GM18873 (cell line): ENCODE measurements at regions not wholly inside any gene's neighbourhood (a gene's known extent, or its start where the extent isn't known, plus 50 kb on each side); places are given as distances from the start of the nearest gene placed in this dataset.

Experiments used
- ATAC-seq: cut with Tn5 transposase; IDR thresholded peaks from one replicate; pipeline ENCODE4 v1.9.1; 2021; ENCODE audit warnings: mild to moderate bottlenecking, moderate library complexity, moderate number of reproducible peaks; ENCODE audit not compliant: unreplicated experiment, low FRiP score

GRCh38 chr12:102781117-102781516, 135.9 kb downstream of the PAH start:
- no peak for ATAC-seq

GRCh38 chr12:102776041-102776440, 141.0 kb downstream of the PAH start:
- no peak for ATAC-seq

- no peak for ATAC-seq
These were observed 147.6 kb downstream of the PAH start for GRCh38 chr12:102769323-102769916.

- ATAC-seq = no peak
These were observed 150.1 kb downstream of the PAH start for GRCh38 chr12:102766961-102767360.

- ATAC-seq = no peak
These were observed 151.3 kb downstream of the PAH start for GRCh38 chr12:102765736-102766135.

GRCh38 chr12:102763471-102763870, 153.6 kb downstream of the PAH start:
- ATAC-seq = no peak

- no peak for ATAC-seq
These were observed 154.0 kb downstream of the PAH start for GRCh38 chr12:102763061-102763460.

GRCh38 chr12:102760322-102760721, 156.7 kb downstream of the PAH start:
- ATAC-seq = no peak

GRCh38 chr12:102759466-102759865, 157.6 kb downstream of the PAH start:
- ATAC-seq = no peak

- no peak for ATAC-seq
These were observed 159.2 kb downstream of the PAH start for GRCh38 chr12:102757882-102758226.

- ATAC-seq = no peak
These were observed 159.7 kb downstream of the PAH start for GRCh38 chr12:102757154-102757881.

GRCh38 chr12:102756530-102756929, 160.5 kb downstream of the PAH start:
- no peak for ATAC-seq

GRCh38 chr12:102755266-102755665, 161.8 kb downstream of the PAH start:
- ATAC-seq = no peak

- ATAC-seq = no peak
These were observed 163.2 kb downstream of the PAH start for GRCh38 chr12:102753802-102754201.

- no peak for ATAC-seq
These were observed 168.3 kb downstream of the PAH start for GRCh38 chr12:102748704-102749103.

- ATAC-seq = no peak
These were observed 170.1 kb downstream of the PAH start for GRCh38 chr12:102746963-102747362.

GRCh38 chr12:102745971-102746600, 171.0 kb downstream of the PAH start:
- ATAC-seq = no peak

- ATAC-seq = no peak
These were observed 175.8 kb downstream of the PAH start for GRCh38 chr12:102741196-102741595.

GRCh38 chr12:102740141-102740955, 176.7 kb downstream of the PAH start:
- ATAC-seq = no peak

- ATAC-seq = no peak
These were observed 180.7 kb downstream of the PAH start for GRCh38 chr12:102736328-102736727.

- peak; percentile 88 for ATAC-seq
These were observed 181.9 kb downstream of the PAH start for GRCh38 chr12:102735104-102735503.
